Smooth muscle cell (in vitro differentiated cells): ENCODE measurements at regions not wholly inside any gene's neighbourhood (a gene's known extent, or its start where the extent isn't known, plus 50 kb on each side); places are given as distances from the start of the nearest gene placed in this dataset.

ENCODE experiments used
- DNase-seq: peaks from one replicate; lab custom pipeline; 2025; ENCODE audit not compliant: unreplicated experiment; lab: John Stamatoyannopoulos, UW
- H2AFZ ChIP-seq: fragments of 200-600 bp; sonication (generic); 2 replicates; pipeline ENCODE4 v1.6.0; 2016; ENCODE audit warnings: antibody characterized with exemption, low read depth, mild to moderate bottlenecking
- H3F3A ChIP-seq: fragments of 200-600 bp; sonication (generic); 2 replicates; pipeline ENCODE4 v1.6.0; 2017; ENCODE audit warnings: antibody characterized with exemption, low read depth
- H3K27ac ChIP-seq: fragments of 200-600 bp; sonication (generic); 2 replicates; pipeline ENCODE4 v1.5.1; 2016; ENCODE audit warnings: low read depth, mild to moderate bottlenecking
- H3K27me3 ChIP-seq: fragments of 200-600 bp; sonication (generic); 2 replicates; pipeline ENCODE4 v1.6.1; 2016; ENCODE audit warnings: low read depth, mild to moderate bottlenecking
- H3K36me3 ChIP-seq: fragments of 200-600 bp; sonication (generic); 2 replicates; pipeline ENCODE4 v1.5.1; 2016; ENCODE audit warnings: low read depth
- H3K4me1 ChIP-seq: fragments of 200-600 bp; sonication (generic); 2 replicates; pipeline ENCODE4 v1.5.1; 2016; ENCODE audit warnings: low read depth
- H3K4me2 ChIP-seq: fragments of 200-600 bp; sonication (generic); 2 replicates; pipeline ENCODE4 v1.6.0; 2016; ENCODE audit warnings: mild to moderate bottlenecking
- H3K4me3 ChIP-seq: fragments of 200-600 bp; sonication (generic); 2 replicates; pipeline ENCODE4 v1.5.1; 2016; ENCODE audit warnings: mild to moderate bottlenecking
- H3K79me2 ChIP-seq: fragments of 200-600 bp; sonication (generic); 2 replicates; pipeline ENCODE4 v1.6.0; 2016; ENCODE audit warnings: low read depth, mild to moderate bottlenecking
- H3K9ac ChIP-seq: fragments of 200-600 bp; sonication (generic); 2 replicates; pipeline ENCODE4 v1.6.0; 2016; ENCODE audit warnings: low read depth
- H3K9me3 ChIP-seq: fragments of 200-600 bp; sonication (generic); replicated peaks from 2 replicates; pipeline ENCODE4 v1.5.1; 2016; ENCODE audit warnings: low read depth
- H4K20me1 ChIP-seq: fragments of 200-600 bp; sonication (generic); 2 replicates; pipeline ENCODE4 v1.6.0; 2016; ENCODE audit warnings: low read depth
- CTCF ChIP-seq: fragments of 200-600 bp; sonication (generic); IDR thresholded peaks from 2 replicates; pipeline ENCODE4 v1.5.1; 2017; ENCODE audit warnings: borderline replicate concordance, mild to moderate bottlenecking, antibody characterized with exemption; ENCODE audit not compliant: insufficient read depth, poor library complexity, severe bottlenecking
- WGBS: methylation state at CpG from one replicate; pipeline ENCODE4 v1.1.7; 2016; ENCODE audit warnings: low lambda C conversion rate; 5-methylcytosine and 5-hydroxymethylcytosine counted together

GRCh38 chr21:17727361-17727760 lies 91.8 kb downstream of the C21orf91 start:
- Histone ChIP-seq H3K9ac (no peak overlapping the region), H2AFZ (no peak overlapping the region), H3K4me3 (no peak overlapping the region), H3K4me1 (no peaks in the 10 kb centered on the region), H3K9me3 (no peaks in the 10 kb centered on the region), H3F3A (no peaks in the 10 kb centered on the region), H3K27ac (no peak overlapping the region), H3K4me2 (no peak overlapping the region), H3K27me3 (no peaks in the 10 kb centered on the region), H3K36me3 (no peaks in the 10 kb centered on the region), H4K20me1 (no peaks in the 10 kb centered on the region), H3K79me2 (no peaks in the 10 kb centered on the region)
- 74% methylated on average over 6 of the region's 6 CpGs for WGBS
- DNase-seq: no peak
- no peak for TF ChIP-seq CTCF

- no peak overlapping the region for H3K9ac ChIP-seq
- H2AFZ ChIP-seq: no peak overlapping the region
- no peak for TF ChIP-seq CTCF
- H3K9me3 ChIP-seq: no peaks in the 10 kb centered on the region
- H3K27ac ChIP-seq: no peak overlapping the region
- H3K79me2 ChIP-seq: no peaks in the 10 kb centered on the region
- H3K27me3 ChIP-seq: no peaks in the 10 kb centered on the region
- H3K4me1 ChIP-seq: no peaks in the 10 kb centered on the region
- no peaks in the 10 kb centered on the region for H3F3A ChIP-seq
- H3K36me3 ChIP-seq: no peaks in the 10 kb centered on the region
- no peak for DNase-seq
- no peak overlapping the region for H3K4me2 ChIP-seq
- WGBS: 87% methylated on average over 8 of the region's 8 CpGs
- no peak overlapping the region for H3K4me3 ChIP-seq
- H4K20me1 ChIP-seq: no peaks in the 10 kb centered on the region
Measured at GRCh38 chr21:17726047-17726829, 92.9 kb downstream of the C21orf91 start.

- Histone ChIP-seq H3F3A (no peaks in the 10 kb centered on the region), H3K27me3 (no peaks in the 10 kb centered on the region), H3K4me2 (no peak overlapping the region), H3K27ac (no peak overlapping the region), H3K9me3 (no peaks in the 10 kb centered on the region), H3K4me1 (no peaks in the 10 kb centered on the region), H3K9ac (no peak overlapping the region), H3K79me2 (no peaks in the 10 kb centered on the region), H3K4me3 (no peak overlapping the region), H2AFZ (no peak overlapping the region), H4K20me1 (no peaks in the 10 kb centered on the region), H3K36me3 (no peaks in the 10 kb centered on the region)
- DNase-seq: no peak
- no peak for TF ChIP-seq CTCF
- whole genome bisulfite sequencing: 70% methylated on average over 3 of the region's 3 CpGs
Measured at GRCh38 chr21:17725339-17725738, 93.8 kb downstream of the C21orf91 start.

- Histone ChIP-seq H4K20me1 (no peaks in the 10 kb centered on the region), H3K9me3 (no peaks in the 10 kb centered on the region), H3K4me3 (no peak overlapping the region), H3F3A (no peaks in the 10 kb centered on the region), H3K4me1 (no peaks in the 10 kb centered on the region), H3K9ac (no peak overlapping the region), H3K36me3 (no peaks in the 10 kb centered on the region), H3K27ac (no peak overlapping the region), H3K4me2 (no peak overlapping the region), H2AFZ (no peak overlapping the region), H3K79me2 (no peaks in the 10 kb centered on the region), H3K27me3 (no peaks in the 10 kb centered on the region)
- WGBS: 88% methylated on average over 2 of the region's 2 CpGs
- no peak for TF ChIP-seq CTCF
- no peak for DNase-seq
Measured at GRCh38 chr21:17712887-17713286, 100.2 kb upstream of the BTG3 start.
